Activated naive CD4-positive, alpha-beta T cell treated with anti-CD3 and anti-CD28 coated beads, Interleukin-2, amount 50 U/mL, for 24 hours (primary cell): ENCODE measurements at regions not wholly inside any gene's neighbourhood (a gene's known extent, or its start where the extent isn't known, plus 50 kb on each side); places are given as distances from the start of the nearest gene placed in this dataset.

ENCODE experiments used
- H3K27ac Mint-ChIP-seq: one replicate; pipeline ENCODE4 v1.8.0; 2021; ENCODE audit warnings: mild to moderate bottlenecking, mixed read lengths
- H3K27me3 Mint-ChIP-seq: one replicate; pipeline ENCODE4 v1.8.0; 2021; ENCODE audit warnings: mixed read lengths
- H3K36me3 Mint-ChIP-seq: one replicate; pipeline ENCODE4 v1.8.0; 2021; ENCODE audit warnings: mixed read lengths
- H3K4me1 Mint-ChIP-seq: one replicate; pipeline ENCODE4 v1.8.0; 2021; ENCODE audit warnings: mixed read lengths
- H3K4me3 Mint-ChIP-seq: one replicate; pipeline ENCODE4 v1.8.0; 2021; ENCODE audit warnings: mild to moderate bottlenecking, mixed read lengths
- H3K9me3 Mint-ChIP-seq: one replicate; pipeline ENCODE4 v1.8.0; 2021; ENCODE audit warnings: mixed read lengths

DNA sequence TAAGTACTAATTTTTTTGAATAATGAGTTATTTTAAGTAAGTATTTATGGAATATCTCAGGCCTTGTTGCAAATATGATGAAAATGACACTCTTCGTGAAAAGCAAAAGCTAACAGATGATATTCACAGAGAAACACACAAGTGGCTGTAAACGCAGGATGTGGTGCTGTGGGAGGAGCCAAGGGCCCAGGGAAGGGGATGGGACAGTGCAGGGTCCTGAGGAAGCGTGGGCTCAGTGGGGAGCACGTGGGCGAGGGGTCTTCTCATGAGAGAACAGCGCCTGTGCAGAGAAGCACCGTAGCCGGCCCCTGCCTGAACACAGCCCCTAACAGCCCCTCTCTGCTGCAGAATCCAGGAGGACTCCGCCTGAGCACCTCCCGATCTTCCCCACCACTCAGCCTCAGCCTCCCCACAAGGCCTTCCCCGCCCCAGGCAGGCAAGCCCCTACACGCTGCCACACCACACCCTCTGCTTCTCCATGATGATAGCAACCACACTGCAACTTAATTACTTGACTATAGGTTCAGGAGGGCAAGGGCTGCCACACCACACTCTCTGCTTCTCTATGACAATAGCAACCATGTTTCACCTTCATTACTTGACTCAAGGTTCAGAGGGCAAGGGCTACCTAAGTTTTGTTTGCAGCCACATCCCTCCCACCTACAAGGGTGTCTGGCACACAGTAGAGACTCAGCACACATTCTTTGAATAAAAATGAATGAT is 152.6 kb upstream of the RNF32 start:
- H3K9me3 Mint-ChIP-seq = no peaks in the 10 kb centered on the region
- no peaks in the 10 kb centered on the region for H3K4me1 Mint-ChIP-seq
- H3K27me3 Mint-ChIP-seq = peaks cover 2% of the 10 kb centered on the region
- no peaks in the 10 kb centered on the region for H3K36me3 Mint-ChIP-seq
- H3K27ac Mint-ChIP-seq = no peak overlapping the region
- H3K4me3 Mint-ChIP-seq = no peak overlapping the region

DNA sequence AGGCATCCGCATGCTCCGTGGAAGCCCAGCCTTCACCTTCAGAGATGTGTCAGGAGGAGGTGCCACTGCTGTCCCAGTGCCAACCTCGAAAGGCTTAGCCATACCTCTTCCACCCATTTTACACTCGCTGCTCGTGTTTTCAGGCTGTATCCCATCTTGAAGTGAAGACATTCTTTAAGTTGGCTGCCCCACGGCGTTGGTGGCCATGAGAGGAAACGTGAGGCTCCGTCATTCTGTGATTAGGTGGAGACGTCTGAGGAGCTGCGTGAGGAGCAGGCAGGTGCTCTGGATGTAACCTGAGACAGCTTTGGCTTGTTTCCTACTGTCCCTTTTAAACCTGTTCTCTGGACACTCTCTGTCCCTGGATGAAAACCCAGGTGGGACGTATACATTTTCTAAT is 159.9 kb upstream of the RNF32 start:
- H3K27ac Mint-ChIP-seq = no peak overlapping the region
- H3K4me1 Mint-ChIP-seq = no peaks in the 10 kb centered on the region
- no peaks in the 10 kb centered on the region for H3K9me3 Mint-ChIP-seq
- H3K36me3 Mint-ChIP-seq = no peaks in the 10 kb centered on the region
- peaks cover 14% of the 10 kb centered on the region for H3K27me3 Mint-ChIP-seq
- no peak overlapping the region for H3K4me3 Mint-ChIP-seq

DNA sequence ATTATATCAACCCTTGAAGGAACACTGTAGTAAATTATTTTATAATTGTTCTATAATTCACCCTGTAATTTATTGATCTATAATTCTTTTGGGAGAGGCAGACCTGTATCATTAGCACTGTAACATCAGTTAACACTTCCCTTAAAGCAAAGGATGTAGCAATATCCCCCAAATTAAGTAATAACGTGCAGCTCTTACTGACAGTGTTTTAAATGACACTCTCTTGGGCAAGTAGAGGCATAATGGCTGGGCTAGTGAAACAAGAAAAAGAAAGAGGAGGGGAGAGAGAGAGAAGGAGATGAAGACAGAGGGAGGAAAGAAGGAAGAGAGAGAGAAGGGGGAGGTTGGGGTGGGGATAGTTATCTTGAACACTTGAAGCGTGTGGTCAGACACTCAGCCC is 161.0 kb upstream of the RNF32 start:
- Mint-ChIP-seq H3K4me3 (no peak overlapping the region), H3K27ac (no peak overlapping the region), H3K27me3 (peaks cover 17% of the 10 kb centered on the region), H3K4me1 (no peaks in the 10 kb centered on the region), H3K36me3 (no peaks in the 10 kb centered on the region), H3K9me3 (no peaks in the 10 kb centered on the region)

DNA sequence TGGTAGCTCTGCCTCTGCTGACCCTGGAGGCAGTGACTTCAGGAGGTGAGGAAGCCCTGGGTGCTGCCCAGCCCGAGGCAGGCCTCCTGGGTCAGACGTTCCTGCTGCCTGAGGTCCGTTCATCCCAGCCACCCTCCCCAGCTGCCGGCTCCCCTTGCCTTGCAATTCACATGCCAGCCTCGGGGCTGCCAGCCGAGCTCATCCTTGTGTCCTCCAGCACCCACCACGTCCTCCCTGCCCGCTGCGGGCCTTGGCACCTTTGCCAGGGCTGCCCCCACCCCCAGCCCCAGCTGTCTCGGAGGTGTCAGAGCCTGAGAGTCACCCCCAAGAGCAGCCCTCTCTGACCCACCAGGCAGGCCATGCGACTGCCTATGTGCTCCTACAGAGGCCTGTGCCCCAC is 162.1 kb upstream of the RNF32 start:
- Mint-ChIP-seq H3K4me3 (no peak overlapping the region), H3K4me1 (no peaks in the 10 kb centered on the region), H3K27ac (no peak overlapping the region), H3K9me3 (no peaks in the 10 kb centered on the region), H3K27me3 (peaks cover 14% of the 10 kb centered on the region), H3K36me3 (no peaks in the 10 kb centered on the region)

DNA sequence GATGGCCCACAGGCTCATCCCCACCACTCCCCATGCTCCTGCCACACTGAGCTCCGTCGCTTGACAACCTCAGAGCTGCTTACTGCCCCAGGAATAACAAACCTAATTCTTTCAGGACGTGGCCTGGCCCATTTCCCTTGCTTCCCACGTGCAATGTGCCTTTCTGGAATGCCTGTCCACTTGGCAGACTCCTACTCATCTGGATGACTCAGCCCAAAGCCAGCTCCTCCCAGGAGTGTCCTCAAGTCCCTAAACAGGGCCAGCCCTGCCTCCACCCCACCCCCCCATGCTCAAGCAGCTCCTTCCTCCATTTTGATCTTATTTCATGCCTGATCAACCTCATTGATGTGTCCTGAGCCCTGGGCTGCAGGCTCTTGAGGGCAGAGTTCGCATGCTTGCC is 164.9 kb upstream of the RNF32 start:
- H3K27ac Mint-ChIP-seq = no peak overlapping the region
- no peaks in the 10 kb centered on the region for H3K9me3 Mint-ChIP-seq
- H3K27me3 Mint-ChIP-seq = peaks cover 10% of the 10 kb centered on the region
- H3K36me3 Mint-ChIP-seq = no peaks in the 10 kb centered on the region
- H3K4me1 Mint-ChIP-seq = no peaks in the 10 kb centered on the region
- no peak overlapping the region for H3K4me3 Mint-ChIP-seq

DNA sequence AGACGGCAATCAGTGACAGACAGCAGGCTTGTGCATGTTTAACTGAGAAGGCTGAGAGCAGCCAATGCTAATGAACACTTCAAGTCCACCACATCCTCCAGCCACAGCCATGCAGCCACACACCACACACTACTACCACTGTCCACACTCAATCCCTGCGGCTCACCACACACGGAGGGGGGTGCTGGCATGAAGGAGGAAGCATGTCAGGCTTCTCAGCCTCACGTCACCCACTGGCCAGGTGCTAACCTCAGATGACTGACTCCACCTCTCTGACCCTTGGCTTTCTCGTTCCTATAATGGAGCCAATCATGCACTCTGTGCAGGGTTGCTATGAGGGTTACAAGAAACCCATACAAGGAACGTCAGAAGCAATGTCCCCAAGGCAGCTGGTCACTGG is 165.4 kb upstream of the RNF32 start:
- Mint-ChIP-seq H3K27ac (no peak overlapping the region), H3K4me3 (no peak overlapping the region), H3K4me1 (no peaks in the 10 kb centered on the region)

DNA sequence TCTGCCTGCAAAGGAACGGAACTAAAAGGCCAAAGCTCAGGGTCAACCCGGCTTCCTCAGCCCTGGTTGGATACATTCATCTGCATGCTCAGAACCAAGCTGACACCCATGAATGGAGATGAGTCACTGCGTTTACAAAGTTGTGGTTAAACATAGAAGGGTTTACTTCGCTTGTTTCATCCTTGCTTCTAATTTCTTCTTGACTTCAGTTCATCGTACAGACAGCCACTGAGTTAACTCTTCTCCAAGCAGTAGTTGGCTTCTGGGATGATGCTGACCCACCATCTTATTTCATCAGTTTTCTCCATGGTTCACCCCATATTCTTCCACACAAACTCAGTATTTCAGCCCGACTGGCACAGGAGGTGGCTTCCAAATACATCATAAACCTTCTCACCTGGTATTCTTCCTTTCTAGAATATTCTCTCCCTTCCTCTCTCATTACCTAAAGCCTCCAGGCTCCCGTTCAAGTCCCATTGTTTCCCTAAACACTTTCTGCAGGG is 166.3 kb upstream of the RNF32 start:
- Mint-ChIP-seq H3K36me3 (no peaks in the 10 kb centered on the region), H3K27me3 (peaks cover 7% of the 10 kb centered on the region), H3K4me3 (no peak overlapping the region), H3K9me3 (no peaks in the 10 kb centered on the region), H3K4me1 (no peaks in the 10 kb centered on the region), H3K27ac (no peak overlapping the region)

More for the DNA sequence above, 165.4 kb upstream of the RNF32 start:
- no peaks in the 10 kb centered on the region for H3K9me3 Mint-ChIP-seq
- no peaks in the 10 kb centered on the region for H3K36me3 Mint-ChIP-seq
- H3K27me3 Mint-ChIP-seq = peaks cover 10% of the 10 kb centered on the region

DNA sequence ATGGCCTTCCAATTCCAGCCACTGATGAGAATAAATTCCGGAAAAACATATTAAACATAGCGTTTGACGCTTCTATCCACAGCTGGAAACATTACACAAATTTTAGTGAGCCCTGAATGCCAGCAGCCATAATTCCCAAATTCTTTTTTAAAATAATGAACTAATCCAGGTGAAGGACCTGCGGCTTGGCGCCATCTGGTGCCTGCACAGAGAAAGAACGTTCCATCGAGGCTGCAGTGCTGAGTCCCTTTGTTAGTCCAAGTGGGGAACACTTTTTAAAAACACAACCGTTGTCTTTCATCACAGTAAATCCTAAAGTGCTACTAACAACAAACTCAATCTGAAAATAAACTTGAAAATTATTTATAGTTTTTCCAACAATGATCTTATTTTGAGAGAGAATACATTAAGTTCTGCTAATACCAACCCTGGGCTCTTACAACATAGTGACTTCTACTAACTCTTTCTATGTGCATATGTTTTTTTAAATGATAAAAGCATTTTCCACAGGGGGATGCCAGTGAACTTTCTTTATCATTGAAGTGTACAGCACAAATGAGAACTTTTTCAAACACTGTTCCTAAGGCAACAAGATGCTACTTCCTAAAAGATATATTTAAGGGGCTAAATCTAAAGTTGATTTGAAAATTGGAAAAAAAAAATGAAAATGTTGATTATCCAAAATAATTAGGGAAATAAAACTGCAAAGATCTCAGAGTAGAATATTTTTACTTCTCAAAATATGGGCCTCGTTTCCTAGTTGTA is 166.9 kb upstream of the RNF32 start:
- no peaks in the 10 kb centered on the region for H3K9me3 Mint-ChIP-seq
- H3K36me3 Mint-ChIP-seq = no peaks in the 10 kb centered on the region
- H3K27me3 Mint-ChIP-seq = peaks cover 7% of the 10 kb centered on the region
- H3K4me3 Mint-ChIP-seq = no peak overlapping the region
- H3K27ac Mint-ChIP-seq = no peak overlapping the region
- no peaks in the 10 kb centered on the region for H3K4me1 Mint-ChIP-seq

DNA sequence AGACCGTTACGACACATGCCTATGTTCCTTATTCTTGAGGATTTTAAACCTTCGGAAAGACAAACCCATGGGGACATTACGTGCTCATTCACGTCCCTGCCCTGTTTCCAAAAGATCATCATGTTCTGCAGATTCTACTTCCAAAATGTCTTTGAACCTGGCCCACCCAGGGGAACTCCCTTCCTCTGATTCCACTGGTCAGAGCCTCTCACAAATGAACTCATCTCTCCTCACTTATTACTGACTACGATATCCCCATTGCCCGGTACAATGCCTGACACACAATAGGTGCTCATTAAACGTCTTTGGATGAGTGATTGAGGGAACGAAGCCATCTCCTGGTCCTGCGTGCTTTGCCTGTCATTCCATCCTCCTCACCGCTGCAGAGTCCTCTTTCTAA is 168.3 kb upstream of the RNF32 start:
- Mint-ChIP-seq H3K36me3 (no peaks in the 10 kb centered on the region), H3K27ac (no peak overlapping the region)

DNA sequence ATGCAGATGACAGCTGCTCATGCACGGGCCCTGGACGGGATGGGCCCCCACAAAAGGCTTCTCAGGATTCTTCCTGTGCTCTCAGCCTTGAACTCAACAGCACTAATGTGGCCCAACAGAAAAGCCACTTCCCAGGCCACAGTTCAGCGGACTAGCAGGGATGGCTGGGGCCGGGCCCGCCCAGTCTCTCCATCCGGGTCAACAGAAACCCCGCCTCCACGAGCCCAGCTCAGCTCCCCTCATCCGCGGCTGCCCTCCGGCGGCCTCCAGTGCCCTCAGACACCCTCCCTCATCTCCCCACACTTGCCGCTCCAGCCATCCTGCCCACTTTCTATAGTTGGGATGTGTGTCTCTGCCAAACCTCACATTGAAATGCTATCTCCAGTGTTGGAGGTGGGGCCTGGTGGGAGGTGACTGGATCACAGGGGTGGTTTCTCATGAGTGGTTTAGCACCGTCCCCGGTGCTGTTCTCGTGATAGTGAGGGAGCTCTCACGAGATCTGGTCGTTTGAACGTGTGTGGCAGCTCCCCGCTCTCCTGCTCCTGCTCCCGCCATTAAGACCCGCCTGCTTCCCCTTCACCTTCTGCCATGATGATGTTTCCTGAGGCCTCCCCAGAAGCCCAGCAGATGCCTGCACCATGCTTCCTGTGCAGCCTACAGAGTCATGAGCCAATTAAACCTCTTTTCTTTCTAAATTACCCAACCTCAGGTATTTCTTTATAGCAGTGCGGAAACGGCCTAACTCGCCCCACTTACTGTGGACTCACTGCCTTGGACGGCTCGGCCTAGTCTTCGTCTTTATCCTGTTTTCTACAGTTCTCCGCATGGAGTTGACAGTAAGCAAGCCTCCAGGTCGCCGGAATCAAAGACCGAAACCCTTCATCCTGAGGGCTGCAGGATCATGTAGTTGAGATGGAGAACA is 169.9 kb upstream of the RNF32 start:
- H3K27ac Mint-ChIP-seq = no peak overlapping the region
- H3K27me3 Mint-ChIP-seq = peaks cover 3% of the 10 kb centered on the region

More for the DNA sequence above, 168.3 kb upstream of the RNF32 start:
- Mint-ChIP-seq H3K27me3 (peaks cover 5% of the 10 kb centered on the region), H3K4me1 (no peaks in the 10 kb centered on the region), H3K9me3 (no peaks in the 10 kb centered on the region), H3K4me3 (no peak overlapping the region)

DNA sequence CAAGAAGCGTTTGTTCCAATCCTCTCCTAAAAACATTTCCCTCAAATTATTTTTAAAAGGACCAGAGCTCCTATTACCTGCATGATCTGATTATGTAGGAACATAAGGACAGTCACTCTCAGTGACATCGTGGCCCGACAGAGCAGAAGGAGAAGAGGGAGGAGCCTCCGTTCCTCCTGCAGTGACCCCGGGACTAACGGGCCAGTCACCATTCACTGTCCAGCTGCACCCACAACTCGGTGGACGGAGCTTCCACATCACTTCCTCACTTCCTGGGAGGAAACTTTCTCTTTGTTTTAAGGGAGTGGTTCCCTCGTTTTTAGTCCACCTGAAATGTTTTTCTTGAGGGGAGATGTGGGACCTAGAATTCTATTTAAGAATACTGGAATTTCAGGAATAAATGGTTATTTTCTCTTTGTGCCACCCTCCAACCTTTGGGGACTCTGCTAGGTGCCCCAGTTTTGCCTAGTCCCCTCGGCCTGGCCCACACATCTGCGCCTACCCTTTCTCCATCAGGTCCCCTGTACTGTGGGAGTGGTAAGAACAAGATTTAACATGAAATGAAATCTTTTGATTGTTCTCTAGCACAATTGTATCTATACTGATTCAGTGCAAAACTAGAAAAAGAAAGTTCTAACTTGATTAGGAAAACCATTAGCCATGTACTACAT is 173.5 kb upstream of the RNF32 start:
- Mint-ChIP-seq H3K4me1 (no peaks in the 10 kb centered on the region), H3K27me3 (no peaks in the 10 kb centered on the region), H3K36me3 (no peaks in the 10 kb centered on the region), H3K27ac (no peak overlapping the region), H3K9me3 (no peaks in the 10 kb centered on the region), H3K4me3 (no peak overlapping the region)

More for the DNA sequence above, 169.9 kb upstream of the RNF32 start:
- H3K4me3 Mint-ChIP-seq = no peak overlapping the region
- no peaks in the 10 kb centered on the region for H3K4me1 Mint-ChIP-seq
- H3K9me3 Mint-ChIP-seq = no peaks in the 10 kb centered on the region
- H3K36me3 Mint-ChIP-seq = no peaks in the 10 kb centered on the region

DNA sequence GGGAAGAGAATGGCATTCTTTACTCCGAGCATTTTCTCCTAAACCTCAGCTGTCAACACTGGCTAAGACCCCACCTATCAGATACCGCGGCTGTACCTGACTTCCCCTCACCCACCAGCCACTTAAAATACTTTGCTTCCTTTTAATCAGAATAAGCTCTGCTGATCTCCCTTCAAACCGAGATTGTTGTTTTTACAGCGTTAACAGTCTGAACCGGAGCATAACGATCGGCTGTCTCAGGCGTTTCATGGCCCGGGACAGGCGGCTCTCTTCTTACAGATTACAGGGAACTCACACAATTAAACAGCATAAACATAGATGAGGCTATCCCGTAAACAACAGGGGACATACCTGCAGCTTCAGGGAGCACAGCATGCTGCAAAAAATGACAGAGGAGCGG is 174.3 kb upstream of the RNF32 start:
- H3K4me1 Mint-ChIP-seq = no peaks in the 10 kb centered on the region
- no peaks in the 10 kb centered on the region for H3K9me3 Mint-ChIP-seq
- no peaks in the 10 kb centered on the region for H3K36me3 Mint-ChIP-seq
- no peaks in the 10 kb centered on the region for H3K27me3 Mint-ChIP-seq
- no peak overlapping the region for H3K27ac Mint-ChIP-seq
- H3K4me3 Mint-ChIP-seq = no peak overlapping the region

DNA sequence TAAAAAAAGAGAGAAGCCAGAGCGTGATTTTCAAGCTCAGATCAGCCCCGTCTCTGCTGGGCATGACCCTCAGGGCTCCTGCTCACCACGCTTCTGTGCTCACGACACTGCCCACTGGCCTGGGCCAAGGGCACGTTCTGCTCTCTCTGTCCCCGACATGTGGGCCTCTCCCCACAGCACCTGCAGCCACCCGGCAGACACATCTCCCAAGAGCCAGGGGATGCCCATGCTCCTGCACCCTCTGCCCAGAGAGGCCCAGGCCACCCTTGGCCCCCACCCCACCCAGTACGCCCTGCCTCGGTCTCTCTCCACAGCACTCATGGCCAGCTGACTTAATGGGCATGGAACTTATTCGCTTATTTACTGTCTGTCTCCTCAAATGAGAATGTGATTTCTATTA is 175.4 kb upstream of the RNF32 start:
- H3K4me3 Mint-ChIP-seq = no peak overlapping the region
- H3K36me3 Mint-ChIP-seq = no peaks in the 10 kb centered on the region
- H3K4me1 Mint-ChIP-seq = no peaks in the 10 kb centered on the region
- H3K27me3 Mint-ChIP-seq = no peaks in the 10 kb centered on the region
- no peaks in the 10 kb centered on the region for H3K9me3 Mint-ChIP-seq
- H3K27ac Mint-ChIP-seq = no peak overlapping the region

DNA sequence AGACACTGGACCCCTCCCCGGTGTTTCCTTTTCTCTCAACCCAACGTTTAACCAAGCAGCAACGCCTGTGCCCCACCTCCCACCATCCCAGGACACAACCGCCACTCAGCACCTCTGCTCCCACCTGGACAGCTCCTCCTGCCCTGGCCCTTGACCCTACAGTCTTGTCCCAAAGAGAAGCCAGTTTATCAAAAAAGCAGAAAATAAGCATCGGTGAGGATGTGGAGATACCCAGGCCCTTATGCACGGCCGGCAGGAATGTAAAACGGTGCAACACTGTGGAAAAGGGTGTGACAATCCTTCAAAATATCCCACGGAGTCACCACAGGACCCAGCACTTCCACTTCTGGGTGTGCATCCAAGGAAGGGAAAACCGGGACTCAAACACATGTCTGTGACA is 176.2 kb upstream of the RNF32 start:
- no peaks in the 10 kb centered on the region for H3K4me1 Mint-ChIP-seq
- no peaks in the 10 kb centered on the region for H3K36me3 Mint-ChIP-seq
- H3K27me3 Mint-ChIP-seq = no peaks in the 10 kb centered on the region
- no peak overlapping the region for H3K27ac Mint-ChIP-seq
- H3K9me3 Mint-ChIP-seq = no peaks in the 10 kb centered on the region
- no peak overlapping the region for H3K4me3 Mint-ChIP-seq

DNA sequence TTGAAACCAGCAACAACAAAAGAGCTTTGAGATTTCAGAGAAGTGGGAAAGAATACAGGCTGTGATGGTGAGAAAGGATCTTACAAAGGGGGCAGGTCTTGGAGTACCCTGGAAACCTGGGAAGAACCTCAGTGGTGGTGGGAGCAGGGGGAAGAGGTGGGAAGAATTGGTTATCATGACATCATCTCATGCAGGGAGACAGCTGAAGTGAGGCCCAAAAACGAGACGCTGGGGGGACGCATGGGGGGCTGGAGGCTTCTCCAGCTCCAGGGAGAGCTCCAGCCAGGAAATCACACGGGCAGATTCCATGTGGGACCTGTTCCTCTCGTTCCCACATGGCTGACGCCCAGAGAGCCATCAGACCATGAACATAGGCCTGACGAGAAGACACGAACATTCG is 177.3 kb upstream of the RNF32 start:
- no peak overlapping the region for H3K4me3 Mint-ChIP-seq
- no peaks in the 10 kb centered on the region for H3K9me3 Mint-ChIP-seq
- no peak overlapping the region for H3K27ac Mint-ChIP-seq
- H3K27me3 Mint-ChIP-seq = peaks cover 3% of the 10 kb centered on the region
- no peaks in the 10 kb centered on the region for H3K4me1 Mint-ChIP-seq
- no peaks in the 10 kb centered on the region for H3K36me3 Mint-ChIP-seq
